Glomerular visceral epithelial cell (primary cell): ENCODE measurements at regions not wholly inside any gene's neighbourhood (a gene's known extent, or its start where the extent isn't known, plus 50 kb on each side); places are given as distances from the start of the nearest gene placed in this dataset.
A peak's percentile ranks its signal among the peaks of the same experiment; 100 is the strongest.

Experiments used
- DNase-seq: peaks from one replicate; pipeline ENCODE4 v3.0.0-alpha.2; 2016; ENCODE audit errors: extremely low spot score

GRCh38 chr3:13266005-13266404 lies 154.1 kb downstream of the NUP210 start:
- no peak for DNase-seq

- DNase-seq, result no peak
These were observed 154.6 kb downstream of the NUP210 start for GRCh38 chr3:13265507-13265906.

- DNase-seq, result no peak
These were observed 155.1 kb downstream of the NUP210 start for GRCh38 chr3:13265016-13265415.

DNA sequence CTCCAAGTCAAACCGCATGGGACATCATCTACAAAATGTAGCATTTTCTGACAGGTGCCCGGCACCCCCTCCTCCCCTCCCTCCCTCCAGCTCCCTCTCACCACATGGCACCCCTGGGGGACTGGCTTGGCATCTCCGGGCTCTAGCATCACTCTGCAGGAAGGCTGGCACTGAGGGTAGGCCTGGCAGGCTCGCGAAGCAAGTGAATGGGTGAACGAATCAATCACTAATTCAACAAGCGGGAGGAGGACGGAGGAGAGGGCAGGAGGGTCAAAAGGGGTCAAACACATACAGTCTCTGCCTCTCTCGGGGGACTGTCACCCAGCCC lies 155.7 kb downstream of the NUP210 start:
- no peak for DNase-seq

GRCh38 chr3:13263770-13264467 lies 156.2 kb downstream of the NUP210 start:
- DNase-seq, result no peak

DNA sequence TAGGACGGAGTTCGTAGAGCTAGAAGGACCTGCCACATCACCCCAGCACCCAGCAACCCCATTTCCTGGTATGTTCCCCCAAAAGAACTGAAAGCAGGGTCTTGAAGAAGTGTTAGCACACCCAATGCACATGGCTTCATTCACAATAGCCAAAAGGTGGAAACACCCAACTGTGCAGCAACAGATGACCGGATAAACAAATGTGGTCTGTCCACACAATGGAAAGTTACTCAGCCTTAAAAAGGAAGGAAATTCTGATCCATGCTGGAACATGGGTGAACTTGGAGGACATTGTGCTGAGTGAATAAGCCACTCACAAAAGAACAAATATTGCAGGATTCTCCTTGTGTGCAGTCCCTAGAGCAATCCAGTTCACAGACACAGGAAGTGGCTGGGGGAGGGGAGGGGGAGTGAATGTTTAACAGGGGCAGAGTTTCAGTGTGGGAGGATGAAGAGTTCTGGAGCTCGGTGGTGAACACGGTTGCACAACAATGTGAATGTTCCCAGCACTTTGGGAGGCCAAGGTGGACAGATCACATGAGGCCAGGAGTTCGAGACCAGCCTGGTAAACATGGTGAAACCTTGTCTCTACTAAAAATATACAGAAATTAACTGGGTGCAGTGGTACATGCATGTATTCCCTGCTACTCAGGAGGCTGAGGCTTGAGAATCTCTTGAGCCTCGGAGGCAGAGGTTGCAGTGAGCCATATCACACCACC lies 157.5 kb downstream of the NUP210 start:
- peak; percentile 25 for DNase-seq

DNA sequence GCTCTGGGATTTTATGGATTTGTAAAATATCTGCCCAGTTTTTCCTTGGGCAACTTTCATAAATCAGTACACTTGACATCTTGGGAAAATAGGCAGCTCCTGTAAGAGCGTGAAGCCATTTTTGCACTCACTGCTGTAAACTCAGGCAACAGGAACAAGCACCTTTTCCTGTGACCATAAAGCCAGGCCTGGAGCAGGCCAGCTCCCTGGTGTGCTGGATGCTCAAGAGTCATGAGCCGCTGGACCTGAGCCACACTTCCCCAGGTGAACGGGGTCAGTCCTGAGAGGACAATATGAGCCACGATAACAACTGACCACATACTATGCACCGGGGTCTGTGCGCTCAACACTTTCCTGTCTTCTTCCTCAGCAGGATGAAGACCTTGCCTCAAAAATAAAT lies 158.2 kb downstream of the NUP210 start:
- no peak for DNase-seq

GRCh38 chr3:13261104-13261830 lies 158.9 kb downstream of the NUP210 start:
- DNase-seq, result no peak

GRCh38 chr3:13260259-13261103 lies 159.6 kb downstream of the NUP210 start:
- DNase-seq, result no peak

DNA sequence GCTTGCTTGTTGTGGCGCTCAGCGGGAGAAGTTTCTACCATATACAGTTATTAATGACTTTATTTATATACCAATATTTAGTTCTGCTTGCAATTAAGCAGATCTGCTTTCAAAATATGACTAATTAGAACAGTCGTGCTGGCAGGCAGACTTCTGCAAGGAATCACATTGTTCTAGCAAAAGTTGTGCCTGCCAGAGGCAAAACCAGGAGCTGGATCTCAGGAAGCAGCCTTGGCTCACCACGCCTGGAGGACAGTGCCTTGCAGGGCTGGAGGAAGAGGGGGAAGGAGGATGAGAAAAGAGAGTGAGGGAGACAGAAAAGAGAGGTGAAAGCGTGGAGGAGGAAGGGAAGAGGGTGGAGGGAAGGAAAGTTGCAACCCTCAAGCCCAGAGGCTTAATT lies 160.3 kb downstream of the NUP210 start:
- DNase-seq, result no peak

DNA sequence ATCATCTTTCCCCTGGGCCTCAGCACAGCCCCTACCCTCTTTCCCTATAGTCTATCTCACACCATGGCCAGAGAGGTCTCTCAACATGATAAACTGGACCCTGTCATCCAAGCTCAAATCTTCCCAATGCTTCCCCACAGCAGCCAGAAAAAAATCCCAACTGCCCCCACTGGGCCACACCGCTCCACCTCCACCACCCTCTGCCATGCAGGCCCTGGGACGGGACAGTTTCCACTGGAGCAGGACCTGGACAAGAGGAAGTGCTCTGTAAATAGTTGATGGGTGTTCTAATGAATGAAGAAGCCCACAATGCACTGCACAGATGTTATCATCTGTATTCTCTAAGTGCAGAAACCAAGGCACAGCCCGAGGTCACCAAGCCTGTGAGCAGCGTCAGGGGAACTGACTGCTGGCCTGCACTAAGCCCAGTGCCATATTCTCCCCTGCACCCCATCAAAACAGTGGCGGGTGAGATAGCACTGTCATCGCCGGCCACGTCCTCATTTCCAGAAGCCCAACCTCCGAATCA lies 161.1 kb downstream of the NUP210 start:
- DNase-seq, result no peak

DNA sequence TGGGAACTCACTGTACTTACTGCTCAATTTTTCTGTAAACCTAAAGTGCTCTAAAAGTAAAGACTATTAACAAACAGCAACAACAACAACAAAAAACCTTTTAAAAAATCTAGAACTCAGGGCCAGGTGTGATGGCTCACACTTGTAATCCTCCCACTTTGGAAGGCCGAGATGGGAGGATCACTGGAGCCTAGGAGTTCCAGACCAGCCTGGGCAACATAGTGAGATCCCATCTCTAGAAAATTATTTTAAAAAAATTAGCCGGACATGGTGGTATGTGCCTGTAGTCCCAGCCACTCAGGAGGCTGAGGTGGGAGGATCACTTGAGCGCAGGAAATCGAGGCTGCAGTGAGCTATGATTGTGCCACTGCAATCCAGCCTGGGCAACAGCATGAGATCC lies 161.8 kb downstream of the NUP210 start:
- DNase-seq, result no peak

- no peak for DNase-seq
These were observed 162.5 kb downstream of the NUP210 start for GRCh38 chr3:13257666-13258065.

DNA sequence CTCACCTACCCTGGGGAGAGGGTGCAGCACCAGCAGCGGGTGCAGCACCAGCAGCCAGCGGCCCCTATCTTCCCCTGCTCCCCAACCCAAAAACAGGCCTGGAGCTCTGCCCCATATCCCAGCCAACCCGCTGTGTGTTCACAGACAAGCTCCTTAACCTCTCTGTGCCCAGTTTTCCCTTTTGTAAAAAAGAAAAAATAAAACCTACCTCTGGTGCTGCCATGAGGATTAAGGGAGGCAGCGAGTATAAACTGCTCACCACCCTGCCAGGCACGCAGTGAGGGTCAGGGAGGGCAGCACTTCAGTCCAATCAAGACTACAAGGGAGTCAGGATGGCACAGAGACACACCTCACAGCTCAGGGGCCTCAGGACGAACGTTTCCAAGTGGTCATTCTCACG lies 163.3 kb downstream of the NUP210 start:
- DNase-seq, result no peak

DNA sequence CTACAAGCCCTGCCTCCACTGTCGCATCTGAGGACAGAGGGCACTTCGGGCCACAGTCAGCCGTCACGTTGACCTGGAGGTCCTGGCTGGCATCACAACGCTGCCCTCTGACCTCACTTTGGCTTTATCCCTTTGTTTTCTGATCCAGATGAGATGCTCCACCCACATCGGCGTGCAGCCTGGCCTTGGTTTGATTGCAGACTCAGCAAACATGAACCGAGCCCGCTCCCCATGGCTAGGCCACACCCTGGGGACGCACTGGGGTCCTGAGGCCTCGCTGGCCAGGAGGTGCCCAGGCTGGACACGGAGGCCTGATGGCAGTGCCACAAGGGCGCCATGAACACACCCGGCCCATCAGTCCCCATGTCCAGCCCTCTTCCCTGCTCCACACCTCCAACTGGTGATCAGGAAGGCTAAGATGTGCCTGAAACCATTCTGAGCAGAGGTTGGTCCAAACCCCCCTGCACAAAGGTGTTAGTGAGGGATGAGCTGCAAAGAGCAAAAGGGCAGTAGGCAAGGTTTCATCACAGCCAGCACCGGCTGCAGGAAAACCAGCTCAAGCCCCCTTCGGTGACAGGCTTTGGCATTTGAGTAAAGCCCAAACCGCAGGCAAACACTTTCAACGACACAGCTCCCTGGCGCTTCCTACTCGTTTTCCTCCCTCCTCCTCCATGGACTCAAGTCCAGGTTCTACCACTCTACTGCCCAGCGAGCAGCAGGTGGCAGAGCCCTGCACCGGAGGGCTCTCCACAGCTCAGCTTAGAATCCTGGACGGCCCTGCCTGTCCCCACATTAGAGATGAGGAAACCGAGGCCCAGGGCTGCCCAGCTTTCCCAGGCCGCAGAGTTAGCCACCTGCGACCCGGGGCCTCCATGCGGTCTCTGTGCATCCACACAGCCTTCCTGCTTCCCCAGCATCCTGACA lies 165.8 kb downstream of the NUP210 start:
- no peak for DNase-seq

DNA sequence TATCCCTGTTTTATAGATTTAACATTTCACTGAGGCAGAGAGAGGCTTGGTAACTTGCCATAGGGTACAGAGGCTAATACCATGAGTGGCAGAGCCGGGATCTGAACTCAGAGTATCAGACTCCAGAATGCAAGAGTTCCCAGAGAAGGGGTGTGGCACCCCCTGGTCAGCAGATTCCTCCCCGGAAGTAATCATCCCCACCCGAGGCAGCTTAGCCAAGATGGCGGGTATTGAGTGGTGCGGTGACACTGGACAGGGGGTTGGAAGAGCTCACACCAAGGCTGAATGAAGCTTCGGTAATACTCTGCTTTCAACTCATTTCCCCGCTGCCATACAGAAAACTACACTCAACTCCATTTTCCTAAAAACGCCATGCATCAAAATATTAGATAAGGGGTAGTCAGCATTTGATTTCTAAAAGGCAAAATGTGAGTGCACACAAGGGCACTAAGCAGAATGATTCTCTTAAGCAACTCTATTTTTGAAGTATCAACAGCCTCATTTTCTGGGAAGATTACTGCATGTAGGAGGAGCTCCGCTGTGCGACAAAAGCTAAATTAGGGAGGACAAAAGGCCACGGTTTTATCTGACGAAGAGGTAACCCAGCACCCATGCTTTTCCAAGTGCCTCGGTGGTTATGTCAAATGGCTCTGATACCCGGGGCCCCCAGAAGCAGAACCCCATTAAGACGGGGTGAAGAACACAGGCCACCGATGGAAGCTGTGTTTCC lies 166.7 kb downstream of the NUP210 start:
- DNase-seq, result no peak

GRCh38 chr3:13252207-13252606 lies 167.9 kb downstream of the NUP210 start:
- DNase-seq, result no peak

GRCh38 chr3:13251166-13251903 lies 168.8 kb downstream of the NUP210 start:
- no peak for DNase-seq

DNA sequence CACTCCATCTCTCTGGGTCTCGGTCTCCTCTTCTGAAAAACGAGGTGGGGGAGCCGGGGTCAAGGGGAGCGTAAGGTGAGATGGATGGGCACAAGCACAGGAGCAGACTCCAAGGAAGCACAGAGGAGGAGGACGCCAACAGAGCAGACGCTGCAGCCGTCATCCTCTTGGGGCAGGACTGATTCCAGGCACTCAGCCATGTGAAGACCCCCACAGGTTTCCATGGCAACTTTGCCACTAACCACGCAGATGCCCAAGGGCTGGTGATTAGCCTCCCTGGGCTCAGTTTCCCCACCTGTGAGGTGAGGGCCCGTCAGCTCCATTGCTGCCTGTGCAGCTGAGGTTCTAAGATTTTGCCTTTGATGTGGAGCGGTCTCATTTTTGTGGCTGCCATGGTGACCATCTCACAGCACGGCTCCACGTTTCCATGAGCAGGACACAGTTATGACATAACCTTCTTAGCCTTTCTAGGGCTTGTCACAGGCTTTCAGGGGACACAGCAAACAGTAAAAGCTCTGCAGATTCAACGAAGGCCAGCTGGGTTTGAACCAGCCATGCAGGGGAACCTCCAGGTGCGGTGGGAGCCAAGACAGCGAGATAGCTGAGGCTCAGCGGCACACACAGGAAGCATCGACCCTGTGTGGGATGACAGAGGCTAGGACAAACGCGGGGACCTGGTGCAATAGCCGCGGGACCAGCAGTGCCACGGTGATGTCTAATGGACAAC lies 170.3 kb downstream of the NUP210 start:
- no peak for DNase-seq
